ENCODE measurements at regions not wholly inside any gene's neighbourhood (a gene's known extent, or its start where the extent isn't known, plus 50 kb on each side); places are given as distances from the start of the nearest gene placed in this dataset.

- Histone ChIP-seq H3K36me3 (ENCODE audit: control insufficient read depth, low read depth, low read length) (no peaks in the 10 kb centered on the region), H3K4me1 (ENCODE audit: control insufficient read depth, low read depth, low read length) (peaks cover 26% of the 10 kb centered on the region), H3K9ac (ENCODE audit: low read length) (no peak overlapping the region), H3K27me3 (ENCODE audit: control insufficient read depth, insufficient read depth, low read length) (peaks cover 15% of the 10 kb centered on the region), H3K4me3 (ENCODE audit: low read length) (no peak overlapping the region), H3K9me3 (ENCODE audit: control insufficient read depth, low read depth, low read length) (no peaks in the 10 kb centered on the region), H3K27ac (ENCODE audit: low read length) (no peak overlapping the region)
Measured at GRCh38 chr3:193946945-193947344, 189.0 kb upstream of the HES1 start.

- Histone ChIP-seq H3K9me3 (ENCODE audit: control insufficient read depth, low read depth, low read length) (no peaks in the 10 kb centered on the region), H3K36me3 (ENCODE audit: control insufficient read depth, low read depth, low read length) (no peaks in the 10 kb centered on the region), H3K9ac (ENCODE audit: low read length) (no peak overlapping the region), H3K27ac (ENCODE audit: low read length) (no peak overlapping the region), H3K4me3 (ENCODE audit: low read length) (no peak overlapping the region), H3K4me1 (ENCODE audit: control insufficient read depth, low read depth, low read length) (peaks cover 26% of the 10 kb centered on the region), H3K27me3 (ENCODE audit: control insufficient read depth, insufficient read depth, low read length) (peaks cover 15% of the 10 kb centered on the region)
Measured at GRCh38 chr3:193947596-193947995, 188.4 kb upstream of the HES1 start.

- H3K9me3 ChIP-seq (ENCODE audit: control insufficient read depth, low read depth, low read length), result no peaks in the 10 kb centered on the region
- H3K36me3 ChIP-seq (ENCODE audit: control insufficient read depth, low read depth, low read length), result no peaks in the 10 kb centered on the region
- no peak overlapping the region for H3K9ac ChIP-seq (ENCODE audit: low read length)
- H3K27ac ChIP-seq (ENCODE audit: low read length), result no peak overlapping the region
- peaks cover 15% of the 10 kb centered on the region for H3K27me3 ChIP-seq (ENCODE audit: control insufficient read depth, insufficient read depth, low read length)
- H3K4me3 ChIP-seq (ENCODE audit: low read length), result no peak overlapping the region
- peaks cover 20% of the 10 kb centered on the region for H3K4me1 ChIP-seq (ENCODE audit: control insufficient read depth, low read depth, low read length)
Measured at GRCh38 chr3:193948459-193948858, 187.5 kb upstream of the HES1 start.

- Histone ChIP-seq H3K27ac (ENCODE audit: low read length) (no peak overlapping the region), H3K27me3 (ENCODE audit: control insufficient read depth, insufficient read depth, low read length) (no peaks in the 10 kb centered on the region), H3K4me1 (ENCODE audit: control insufficient read depth, low read depth, low read length) (no peaks in the 10 kb centered on the region), H3K9me3 (ENCODE audit: control insufficient read depth, low read depth, low read length) (peaks cover 10% of the 10 kb centered on the region), H3K9ac (ENCODE audit: low read length) (no peak overlapping the region), H3K4me3 (ENCODE audit: low read length) (no peak overlapping the region), H3K36me3 (ENCODE audit: control insufficient read depth, low read depth, low read length) (no peaks in the 10 kb centered on the region)
Measured at GRCh38 chr3:193951859-193952258, 184.1 kb upstream of the HES1 start.

- Histone ChIP-seq H3K9me3 (ENCODE audit: control insufficient read depth, low read depth, low read length) (peaks cover 10% of the 10 kb centered on the region), H3K4me3 (ENCODE audit: low read length) (no peak overlapping the region), H3K27ac (ENCODE audit: low read length) (no peak overlapping the region), H3K27me3 (ENCODE audit: control insufficient read depth, insufficient read depth, low read length) (peaks cover 12% of the 10 kb centered on the region), H3K9ac (ENCODE audit: low read length) (no peak overlapping the region), H3K36me3 (ENCODE audit: control insufficient read depth, low read depth, low read length) (no peaks in the 10 kb centered on the region), H3K4me1 (ENCODE audit: control insufficient read depth, low read depth, low read length) (no peaks in the 10 kb centered on the region)
Measured at GRCh38 chr3:193954752-193955151, 181.2 kb upstream of the HES1 start.

GRCh38 chr3:193955719-193956118, 180.2 kb upstream of the HES1 start:
- no peak overlapping the region for H3K9ac ChIP-seq (ENCODE audit: low read length)
- H3K4me1 ChIP-seq (ENCODE audit: control insufficient read depth, low read depth, low read length), result peaks cover 3% of the 10 kb centered on the region
- H3K27me3 ChIP-seq (ENCODE audit: control insufficient read depth, insufficient read depth, low read length), result peaks cover 22% of the 10 kb centered on the region
- no peak overlapping the region for H3K4me3 ChIP-seq (ENCODE audit: low read length)
- no peak overlapping the region for H3K27ac ChIP-seq (ENCODE audit: low read length)
- H3K36me3 ChIP-seq (ENCODE audit: control insufficient read depth, low read depth, low read length), result no peaks in the 10 kb centered on the region
- peaks cover 10% of the 10 kb centered on the region for H3K9me3 ChIP-seq (ENCODE audit: control insufficient read depth, low read depth, low read length)

- Histone ChIP-seq H3K36me3 (ENCODE audit: control insufficient read depth, low read depth, low read length) (no peaks in the 10 kb centered on the region), H3K4me1 (ENCODE audit: control insufficient read depth, low read depth, low read length) (peaks cover 16% of the 10 kb centered on the region), H3K27me3 (ENCODE audit: control insufficient read depth, insufficient read depth, low read length) (peaks cover 63% of the 10 kb centered on the region), H3K9me3 (ENCODE audit: control insufficient read depth, low read depth, low read length) (peaks cover 2% of the 10 kb centered on the region), H3K27ac (ENCODE audit: low read length) (no peak overlapping the region), H3K4me3 (ENCODE audit: low read length) (no peak overlapping the region), H3K9ac (ENCODE audit: low read length) (no peak overlapping the region)
Measured at GRCh38 chr3:193959861-193960260, 176.1 kb upstream of the HES1 start.

- no peaks in the 10 kb centered on the region for H3K36me3 ChIP-seq (ENCODE audit: control insufficient read depth, low read depth, low read length)
- peaks cover 16% of the 10 kb centered on the region for H3K4me1 ChIP-seq (ENCODE audit: control insufficient read depth, low read depth, low read length)
- no peak overlapping the region for H3K27ac ChIP-seq (ENCODE audit: low read length)
- H3K4me3 ChIP-seq (ENCODE audit: low read length), result no peak overlapping the region
- peaks cover 71% of the 10 kb centered on the region for H3K27me3 ChIP-seq (ENCODE audit: control insufficient read depth, insufficient read depth, low read length)
- no peak overlapping the region for H3K9ac ChIP-seq (ENCODE audit: low read length)
- H3K9me3 ChIP-seq (ENCODE audit: control insufficient read depth, low read depth, low read length), result no peaks in the 10 kb centered on the region
Measured at GRCh38 chr3:193960487-193961274, 175.3 kb upstream of the HES1 start.

- Histone ChIP-seq H3K9me3 (ENCODE audit: control insufficient read depth, low read depth, low read length) (no peaks in the 10 kb centered on the region), H3K27me3 (ENCODE audit: control insufficient read depth, insufficient read depth, low read length) (peaks cover 73% of the 10 kb centered on the region), H3K4me1 (ENCODE audit: control insufficient read depth, low read depth, low read length) (peaks cover 16% of the 10 kb centered on the region), H3K36me3 (ENCODE audit: control insufficient read depth, low read depth, low read length) (no peaks in the 10 kb centered on the region), H3K9ac (ENCODE audit: low read length) (no peak overlapping the region), H3K4me3 (ENCODE audit: low read length) (no peak overlapping the region), H3K27ac (ENCODE audit: low read length) (no peak overlapping the region)
Measured at GRCh38 chr3:193962986-193963685, 172.8 kb upstream of the HES1 start.

- H3K27me3 ChIP-seq (ENCODE audit: control insufficient read depth, insufficient read depth, low read length), result peaks cover 71% of the 10 kb centered on the region
- H3K9ac ChIP-seq (ENCODE audit: low read length), result no peak overlapping the region
- no peaks in the 10 kb centered on the region for H3K9me3 ChIP-seq (ENCODE audit: control insufficient read depth, low read depth, low read length)
- peaks cover 21% of the 10 kb centered on the region for H3K4me1 ChIP-seq (ENCODE audit: control insufficient read depth, low read depth, low read length)
- no peak overlapping the region for H3K4me3 ChIP-seq (ENCODE audit: low read length)
- no peaks in the 10 kb centered on the region for H3K36me3 ChIP-seq (ENCODE audit: control insufficient read depth, low read depth, low read length)
- no peak overlapping the region for H3K27ac ChIP-seq (ENCODE audit: low read length)
Measured at GRCh38 chr3:193963808-193964516, 172.0 kb upstream of the HES1 start.

GRCh38 chr3:193964517-193964880, 171.4 kb upstream of the HES1 start:
- no peak overlapping the region for H3K27ac ChIP-seq (ENCODE audit: low read length)
- H3K36me3 ChIP-seq (ENCODE audit: control insufficient read depth, low read depth, low read length), result no peaks in the 10 kb centered on the region
- H3K4me1 ChIP-seq (ENCODE audit: control insufficient read depth, low read depth, low read length), result peaks cover 21% of the 10 kb centered on the region
- H3K4me3 ChIP-seq (ENCODE audit: low read length), result no peak overlapping the region
- H3K27me3 ChIP-seq (ENCODE audit: control insufficient read depth, insufficient read depth, low read length), result peaks cover 67% of the 10 kb centered on the region
- H3K9ac ChIP-seq (ENCODE audit: low read length), result no peak overlapping the region
- H3K9me3 ChIP-seq (ENCODE audit: control insufficient read depth, low read depth, low read length), result no peaks in the 10 kb centered on the region
